A172 (cell line): ENCODE measurements at regions not wholly inside any gene's neighbourhood (a gene's known extent, or its start where the extent isn't known, plus 50 kb on each side); places are given as distances from the start of the nearest gene placed in this dataset.
"Not testable (repeated sequence)": the region's sequence is repeated elsewhere in the genome, so short reads cannot be mapped to it uniquely, and the experiment has no call there.

Experiments used
- DNase-seq: peaks from one replicate; pipeline ENCODE4 v3.0.0-alpha.2; 2015; ENCODE audit warnings: low spot score

DNA sequence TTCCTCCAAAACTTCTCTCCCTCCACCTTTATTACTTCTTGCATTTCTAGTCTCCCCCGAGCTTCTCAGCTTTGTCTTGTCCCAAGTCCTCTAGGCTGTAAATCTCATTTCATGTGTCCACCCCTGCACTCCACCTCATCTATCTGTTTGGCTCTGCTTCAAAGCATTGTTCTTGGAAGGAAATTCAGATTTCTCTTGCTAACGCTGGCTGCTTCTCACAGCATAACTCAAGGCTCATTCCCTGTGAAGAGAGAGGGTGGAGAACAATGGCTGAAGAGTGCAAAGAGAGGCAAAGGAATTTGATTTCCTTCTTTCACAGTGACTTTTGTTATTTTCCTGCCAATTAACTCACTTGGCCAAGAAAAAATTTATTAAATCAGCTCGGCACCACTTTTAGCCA is 476.5 kb downstream of the TMEM114 start:
- no peak for DNase-seq

- no peak for DNase-seq
These were observed 479.5 kb downstream of the TMEM114 start for GRCh38 chr16:8110572-8111514.

DNA sequence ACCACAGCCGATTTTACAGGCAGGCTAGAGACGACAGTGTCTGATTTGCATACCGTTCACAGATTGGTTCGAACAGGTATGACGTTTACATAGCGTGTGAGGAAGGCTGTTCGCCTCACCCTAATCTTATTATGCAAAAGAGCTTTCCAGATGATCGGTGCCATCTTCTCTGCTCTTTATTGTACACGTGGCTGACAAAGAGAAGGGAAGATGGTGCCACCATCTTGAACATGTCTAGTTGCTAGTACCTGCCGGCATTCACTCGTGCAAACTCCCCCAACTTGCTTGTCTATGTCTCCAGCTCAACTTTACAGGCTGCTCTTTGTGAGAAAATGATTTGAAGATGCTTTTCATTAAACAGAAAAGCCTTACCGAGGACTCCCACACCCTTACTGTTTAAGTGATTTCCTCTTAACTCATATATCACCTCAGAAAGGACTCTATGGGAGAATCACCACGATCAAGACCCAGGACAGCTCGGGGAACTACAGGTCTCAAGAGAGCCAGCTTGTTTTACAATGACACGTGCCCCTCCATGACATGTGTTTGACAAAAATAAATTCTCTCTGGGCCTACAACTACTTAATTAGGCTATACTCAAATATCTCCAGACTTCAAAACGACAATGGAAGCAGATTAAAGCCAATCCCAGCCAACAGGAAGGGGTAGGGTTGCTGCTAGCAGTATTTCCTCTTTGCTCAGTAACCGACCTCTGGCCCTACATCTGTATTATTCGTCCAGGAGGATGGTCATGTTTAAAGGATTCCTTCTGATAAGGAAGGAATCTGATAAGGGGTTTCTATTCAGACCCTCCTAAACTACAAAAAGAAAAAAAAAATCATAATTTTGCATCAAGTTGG is 480.6 kb downstream of the TMEM114 start:
- peak; percentile 88 for DNase-seq

DNA sequence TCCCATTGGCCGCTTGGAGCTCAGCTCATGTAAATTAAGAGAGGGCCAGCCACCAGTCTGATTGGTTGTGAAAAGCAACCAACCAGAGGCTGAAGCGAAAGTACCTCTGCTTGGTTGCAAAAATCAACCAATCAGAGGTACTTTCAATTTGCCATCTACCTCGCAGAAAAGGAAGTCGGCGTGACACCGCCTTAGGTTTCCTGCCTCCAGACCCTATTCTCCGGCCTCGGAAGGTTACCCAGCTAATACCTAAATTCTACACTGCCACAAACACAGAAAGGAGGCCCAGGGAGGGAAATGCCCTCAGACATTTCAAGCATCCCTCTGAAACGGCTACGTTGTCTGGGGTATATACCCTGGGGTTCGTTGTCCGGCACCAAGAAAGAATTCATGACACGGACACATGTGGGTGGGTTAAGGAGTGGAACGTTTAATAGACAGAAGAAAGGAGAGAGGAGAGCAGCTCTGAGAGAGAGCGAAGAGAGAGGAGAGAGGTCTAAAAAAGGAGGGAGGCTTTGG is 481.3 kb downstream of the TMEM114 start:
- peak; percentile 91 for DNase-seq

DNA sequence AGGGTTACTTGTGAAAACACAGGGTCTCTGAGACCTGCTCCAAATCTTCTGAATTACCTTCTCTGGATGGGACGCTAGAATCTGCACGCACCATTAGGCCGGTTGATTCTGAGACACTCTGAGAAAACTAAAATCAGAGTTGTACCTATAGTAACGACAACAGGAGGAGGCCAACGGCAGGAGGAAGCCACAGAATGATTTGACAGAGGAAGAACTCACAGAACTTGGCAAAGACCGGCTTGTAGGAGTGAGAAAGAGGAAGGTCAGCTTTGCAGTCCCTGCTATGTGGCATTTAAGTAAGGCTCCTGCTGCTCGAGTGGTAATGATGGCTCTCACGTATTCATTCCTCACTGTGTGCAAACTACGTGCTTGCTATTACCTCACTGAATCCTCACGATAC is 483.0 kb downstream of the TMEM114 start:
- no peak for DNase-seq

DNA sequence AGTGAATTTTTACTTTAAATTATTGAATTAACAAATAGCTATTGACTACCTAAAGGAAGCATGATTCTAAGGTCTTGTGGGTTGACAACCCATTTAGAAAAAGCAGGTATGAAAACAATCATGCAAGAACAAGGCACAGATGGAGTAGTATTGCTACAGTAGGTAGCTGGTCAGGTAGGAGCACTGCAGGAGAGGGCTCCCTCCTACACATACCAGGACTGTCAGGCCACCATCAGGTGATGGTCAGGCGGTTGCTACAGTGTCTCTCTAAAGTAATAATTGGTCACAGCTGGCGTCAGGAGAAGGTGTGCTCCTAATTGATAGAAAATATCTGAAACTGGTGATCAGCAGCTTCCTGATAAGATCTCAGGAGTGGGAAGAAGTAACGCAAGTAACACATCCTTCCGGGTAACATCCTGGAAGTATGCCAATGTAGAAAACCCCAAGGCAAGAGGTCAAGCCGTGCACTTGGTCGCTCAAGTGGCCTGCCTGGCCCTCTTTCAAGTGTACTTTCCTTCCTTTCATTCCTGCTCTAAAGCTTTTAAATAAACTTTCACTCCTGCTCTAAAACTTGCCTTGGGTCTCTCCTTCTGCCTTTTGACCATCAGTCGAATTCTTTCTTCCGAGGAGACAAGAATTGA is 486.5 kb downstream of the TMEM114 start:
- DNase-seq, result no peak

GRCh38 chr16:8099586-8099985 is 490.7 kb downstream of the TMEM114 start:
- DNase-seq, result no peak

DNA sequence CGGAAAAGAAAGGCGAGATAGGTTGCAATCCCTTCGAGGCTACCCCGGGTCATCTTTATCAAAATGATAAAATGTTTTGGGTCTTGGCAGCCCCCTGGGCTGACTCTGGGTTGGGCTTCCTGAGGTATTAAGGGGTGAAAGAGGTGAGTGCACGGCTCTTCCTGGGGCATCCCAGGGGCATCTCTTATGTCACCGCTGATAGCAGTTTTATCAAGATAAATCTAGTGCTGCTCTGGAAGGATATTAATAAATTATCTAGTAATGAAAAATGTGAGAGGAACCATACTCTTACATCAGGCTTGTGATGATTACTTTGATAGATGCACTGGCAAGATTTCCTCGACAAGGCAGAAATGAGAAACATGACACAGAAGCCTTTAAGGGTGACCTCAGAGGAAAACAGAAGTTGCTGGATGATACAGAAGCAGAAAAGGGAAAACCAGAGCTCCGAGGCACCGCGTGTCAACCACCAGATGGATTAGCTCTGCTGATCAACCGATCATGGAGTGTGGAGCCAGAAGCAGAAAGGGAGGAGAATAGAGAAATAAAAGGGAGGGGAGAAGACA is 491.3 kb downstream of the TMEM114 start:
- no peak for DNase-seq

DNA sequence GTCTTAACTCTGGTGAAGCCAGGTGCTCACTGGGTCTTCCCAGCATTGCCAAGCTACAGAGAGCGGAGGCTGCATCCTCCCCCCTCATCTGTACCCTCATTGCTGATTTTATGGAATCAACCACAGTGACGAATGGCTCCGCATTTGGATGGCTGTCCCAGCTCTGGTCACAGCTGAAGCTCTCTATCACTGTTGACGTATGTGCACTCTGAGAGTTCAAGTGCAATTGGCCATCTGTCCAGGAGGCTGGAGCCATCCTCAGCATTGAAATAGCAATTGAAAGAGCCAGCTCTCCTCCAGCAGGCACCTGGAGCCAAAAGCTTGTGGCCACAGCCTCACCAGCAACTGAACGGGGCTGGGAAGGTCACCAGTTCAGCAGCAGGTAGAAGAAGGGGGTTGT is 494.1 kb downstream of the TMEM114 start:
- DNase-seq, result no peak

DNA sequence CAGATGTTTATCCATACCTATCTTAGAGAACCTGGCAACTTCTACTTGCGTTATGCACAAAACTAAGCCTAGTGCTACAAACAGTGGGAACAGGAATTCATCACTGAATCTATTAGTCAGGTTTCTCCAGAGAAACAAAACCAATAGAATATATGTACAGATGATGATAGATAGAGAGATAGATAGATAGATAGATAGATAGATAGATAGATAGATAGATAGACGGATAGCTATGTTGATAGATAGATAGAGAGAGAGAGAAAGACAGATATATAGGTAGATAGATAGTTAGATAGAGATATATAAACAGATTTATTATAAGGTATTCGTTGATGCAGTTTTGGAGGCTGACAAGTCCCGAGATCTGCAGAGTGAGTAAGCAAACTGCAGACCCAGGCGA is 495.6 kb downstream of the TMEM114 start:
- DNase-seq, result no peak

DNA sequence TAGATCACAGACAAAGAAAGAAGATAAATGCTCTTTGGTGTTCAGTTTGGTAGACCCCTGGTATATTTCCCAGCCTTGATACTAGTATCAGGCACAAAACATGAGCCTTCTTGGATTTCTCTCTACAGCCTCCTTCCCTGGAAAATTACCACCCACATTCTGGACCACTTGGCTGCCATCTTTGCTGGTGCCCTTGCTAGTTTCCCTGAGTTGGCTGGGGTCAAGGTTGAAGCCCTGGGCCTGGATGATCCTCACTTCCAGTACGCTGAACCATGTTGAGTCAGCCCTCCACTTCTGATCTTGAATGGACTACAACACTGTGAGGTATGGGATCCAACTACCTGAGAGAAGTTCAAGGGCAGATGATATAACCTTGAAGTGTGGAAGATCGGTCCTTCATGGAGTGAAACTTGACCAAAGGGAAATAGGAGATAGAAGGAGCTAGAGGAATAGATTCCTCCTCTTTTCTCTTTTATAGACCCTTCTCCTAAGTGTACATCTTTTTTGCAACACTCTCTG is 501.4 kb downstream of the TMEM114 start:
- DNase-seq, result no peak

- DNase-seq, result no peak
These were observed 502.6 kb downstream of the TMEM114 start for GRCh38 chr16:8087597-8088289.

- DNase-seq, result no peak
These were observed 503.2 kb downstream of the TMEM114 start for GRCh38 chr16:8087146-8087545.

DNA sequence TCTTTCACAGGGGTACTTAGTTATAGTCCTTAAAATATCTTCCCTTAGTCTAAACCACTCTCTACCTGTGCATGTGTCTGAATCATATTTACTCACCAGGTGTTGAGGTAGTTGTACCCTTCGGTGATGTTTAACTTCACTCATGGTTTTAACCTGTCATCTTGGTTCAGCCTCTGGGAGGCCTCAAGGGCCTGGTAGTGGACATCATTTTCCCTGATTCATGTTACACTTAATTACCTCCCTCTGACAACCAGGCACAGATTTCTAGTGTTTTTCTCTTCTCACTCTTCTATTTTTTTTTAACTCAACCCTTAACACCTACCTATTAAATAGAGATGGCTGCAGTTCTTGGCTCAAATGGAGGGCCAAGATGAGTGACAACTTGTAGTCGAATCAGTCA is 505.4 kb downstream of the TMEM114 start:
- no peak for DNase-seq

DNA sequence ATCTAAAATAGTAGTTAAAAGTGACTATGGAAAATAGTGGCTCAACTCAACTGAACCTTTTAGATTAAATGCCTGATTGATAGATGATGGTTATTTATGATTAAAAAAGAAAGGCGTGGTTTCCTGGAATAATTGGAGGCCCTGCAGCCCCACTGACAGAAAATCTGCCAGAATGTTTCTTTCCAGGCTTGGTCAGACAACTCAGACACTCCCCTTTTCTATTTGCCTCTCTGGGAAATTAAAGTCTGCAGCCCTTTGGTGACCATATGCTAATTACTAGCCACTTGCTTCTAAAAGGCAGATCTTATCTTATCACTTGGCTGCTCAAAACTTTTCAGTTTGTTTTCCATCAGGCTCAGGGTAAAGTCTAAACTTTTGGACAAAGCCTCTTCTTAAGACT is 506.0 kb downstream of the TMEM114 start:
- DNase-seq, result no peak

- no peak for DNase-seq
These were observed 506.8 kb downstream of the TMEM114 start for GRCh38 chr16:8083560-8083959.

DNA sequence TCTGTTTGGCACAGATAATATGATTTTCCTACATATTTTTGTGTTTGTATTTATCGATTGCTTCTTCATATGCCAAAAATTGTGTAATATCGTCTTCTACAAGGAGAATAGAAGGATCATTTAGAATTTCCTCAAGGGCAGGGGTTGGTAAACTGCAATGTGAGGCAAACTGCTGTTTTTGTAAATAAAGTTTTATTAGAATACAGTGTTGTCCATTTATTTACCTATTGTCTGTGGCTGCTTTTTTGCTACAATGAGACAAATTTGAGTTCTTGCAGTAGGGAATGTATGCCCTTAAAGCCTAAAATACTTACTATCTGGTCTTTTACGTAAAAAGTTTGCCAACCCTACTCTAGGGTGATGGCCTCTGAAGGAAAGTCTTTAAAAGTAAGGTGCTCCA is 509.5 kb downstream of the TMEM114 start:
- DNase-seq, result no peak

GRCh38 chr16:8075271-8075670 is 515.0 kb downstream of the TMEM114 start:
- DNase-seq, result no peak

GRCh38 chr16:8070506-8070905 is 519.8 kb downstream of the TMEM114 start:
- DNase-seq, result no peak

GRCh38 chr16:8068225-8068624 is 522.1 kb downstream of the TMEM114 start:
- DNase-seq, result not testable (repeated sequence)

DNA sequence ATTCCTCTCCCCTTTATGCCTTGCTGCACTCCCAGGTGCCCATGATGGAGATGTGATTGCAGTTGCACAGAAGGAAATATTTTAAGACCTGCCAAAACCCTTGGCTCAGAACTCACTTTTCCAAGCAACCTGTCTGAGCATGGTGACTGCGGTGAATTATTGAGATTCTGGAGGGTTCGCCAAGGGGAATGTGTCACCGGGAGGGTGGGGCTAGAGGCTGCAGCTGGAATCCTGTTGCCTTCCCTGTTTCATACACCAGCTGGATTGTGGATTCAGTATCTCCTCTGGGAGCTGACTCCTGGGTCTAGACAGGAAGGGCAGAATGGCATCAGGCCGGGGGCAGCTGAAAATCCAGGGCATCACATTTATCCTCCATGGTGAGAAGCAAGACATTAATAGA is 527.2 kb downstream of the TMEM114 start:
- DNase-seq, result peak; percentile 59
